HCT116 (cell line): ENCODE measurements at regions not wholly inside any gene's neighbourhood (a gene's known extent, or its start where the extent isn't known, plus 50 kb on each side); places are given as distances from the start of the nearest gene placed in this dataset.

Source experiments
- ATAC-seq: fragments of 200-7000 bp; cut with Tn5 transposase; 2 replicates; pipeline ENCODE4 v1.9.1; 2020; ENCODE audit warnings: mild to moderate bottlenecking, moderate library complexity
- BruUV-seq: library from RNA; stranded (reverse); fragments of 400-500 nt; replicated peaks from 2 replicates; lab custom pipeline; 2021; lab: Mats Ljungman, UMichigan
- CTCF ChIA-PET: fragments of 300-600 bp; sonication (Branson Sonifier 250); formaldehyde crosslinking; loops from one replicate; lab custom pipeline; 2021; ENCODE audit warnings: antibody characterized with exemption; lab: Charles Lee
- POLR2A ChIA-PET: fragments of 300-600, 350-600 bp; sonication (Branson Sonifier 250); formaldehyde crosslinking; loops from one replicate; lab custom pipeline; 2021; ENCODE audit warnings: antibody characterized with exemption; lab: Charles Lee
- RAD21 ChIA-PET, 2 experiments: fragments of 300-600 bp; sonication (Branson Sonifier 250); formaldehyde crosslinking; loops; one replicate each; lab custom pipeline; 2023; ENCODE audit warnings: low total read pairs in 2 of 2; ENCODE audit not compliant: uncharacterized antibody in 2 of 2, unreplicated experiment in 2 of 2, low non-redundant PET in 1 of 2; lab: Charles Lee
- DNase-seq: peaks from one replicate; pipeline ENCODE4 v3.0.0-alpha.2; 2010; ENCODE audit warnings: low read depth, low spot score
- H2AFZ ChIP-seq: fragments of 200-600 bp; shearing (Covaris generic), sonication (generic); 2 replicates; pipeline ENCODE4 v1.6.1; 2017; ENCODE audit warnings: low read depth, mixed run types, mixed read lengths, antibody characterized with exemption, low read length; ENCODE audit not compliant: poor library complexity, severe bottlenecking
- H3K27ac ChIP-seq: 2 replicates; pipeline ENCODE4 v1.5.1; 2012; ENCODE audit warnings: low read depth, low read length
- H3K27me3 ChIP-seq: fragments of 200-600 bp; sonication (generic); 2 replicates; pipeline ENCODE4 v1.6.1; 2016; ENCODE audit warnings: mixed run types, low read length, mixed read lengths; ENCODE audit not compliant: insufficient read depth
- H3K36me3 ChIP-seq, 2 experiments: fragments of 200-500 bp in 1 of 2; fragments of 200-600 bp in 1 of 2; sonication (Bioruptor generic) in 1 of 2; sonication (generic) in 1 of 2; 2 replicates each; pipeline versions ENCODE4 v1.5.1 to v1.6.1; 2014 to 2016; ENCODE audit warnings: low read length in 2 of 2, inconsistent platforms in 1 of 2, mixed read lengths in 1 of 2, mixed run types in 1 of 2; ENCODE audit not compliant: insufficient read depth in 2 of 2, control insufficient read depth in 1 of 2
- H3K4me1 ChIP-seq, 2 experiments: fragments of 200-600 bp in 1 of 2; sonication (generic) in 1 of 2; 2 replicates each; pipeline versions ENCODE4 v1.5.1 to v1.6.1; 2012 to 2017; ENCODE audit warnings: low read length in 2 of 2, inconsistent platforms in 1 of 2, mild to moderate bottlenecking in 1 of 2, mixed read lengths in 1 of 2, mixed run types in 1 of 2, moderate library complexity in 1 of 2; ENCODE audit not compliant: insufficient read depth in 2 of 2, control insufficient read depth in 1 of 2
- H3K4me2 ChIP-seq: fragments of 200-600 bp; sonication (generic); 2 replicates; pipeline ENCODE4 v1.6.1; 2017; ENCODE audit warnings: mixed run types, low read length, mixed read lengths
- H3K4me3 ChIP-seq, 2 experiments: fragments of 200-600 bp in 1 of 2; sonication (generic) in 1 of 2; replicated peaks in 1 of 2; 2 replicates each; pipeline ENCODE4 v1.5.1; 2011 to 2016; ENCODE audit warnings: low read length in 2 of 2, control low read depth in 1 of 2, low read depth in 1 of 2, mild to moderate bottlenecking in 1 of 2, mixed read lengths in 1 of 2, mixed run types in 1 of 2
- H3K79me2 ChIP-seq: fragments of 200-600 bp; sonication (generic); 2 replicates; pipeline ENCODE4 v1.6.1; 2017; ENCODE audit warnings: mild to moderate bottlenecking, mixed run types, low read length, moderate library complexity, mixed read lengths; ENCODE audit not compliant: insufficient read depth
- H3K9ac ChIP-seq: fragments of 200-600 bp; sonication (generic); 2 replicates; pipeline ENCODE4 v1.6.1; 2016; ENCODE audit warnings: low read length, mixed read lengths
- H3K9me2 ChIP-seq: fragments of 200-600 bp; sonication (generic), shearing (Covaris generic); 2 replicates; pipeline ENCODE4 v1.6.1; 2017; ENCODE audit warnings: mixed run types, mild to moderate bottlenecking, moderate library complexity; ENCODE audit not compliant: insufficient read depth
- H3K9me3 ChIP-seq, 2 experiments: fragments of 200-500 bp in 1 of 2; fragments of 200-600 bp in 1 of 2; sonication (Bioruptor generic) in 1 of 2; sonication (generic) in 1 of 2; 2 replicates each; pipeline ENCODE4 v1.6.1; 2014 to 2017; ENCODE audit warnings: low read length in 2 of 2, mixed read lengths in 2 of 2, inconsistent platforms in 1 of 2, low read depth in 1 of 2, mild to moderate bottlenecking in 1 of 2, mixed run types in 1 of 2, moderate library complexity in 1 of 2; ENCODE audit not compliant: control insufficient read depth in 1 of 2, insufficient read depth in 1 of 2
- H4K20me1 ChIP-seq: fragments of 200-600 bp; sonication (generic), shearing (Covaris generic); 2 replicates; pipeline ENCODE4 v1.6.1; 2017; ENCODE audit warnings: mixed run types, mild to moderate bottlenecking, moderate library complexity; ENCODE audit not compliant: insufficient read depth
- ATF3 ChIP-seq: IDR thresholded peaks from 2 replicates; pipeline ENCODE4 v1.6.1; 2012
- CBX3 ChIP-seq: IDR thresholded peaks from 2 replicates; pipeline ENCODE4 v1.6.1; 2012; ENCODE audit warnings: low read depth
- CEBPB ChIP-seq: IDR thresholded peaks from 2 replicates; pipeline ENCODE4 v1.6.1; 2012; ENCODE audit warnings: low read depth
- CTCF ChIP-seq, 3 experiments: fragments of 200-600 bp in 1 of 3; sonication (generic) in 1 of 3; IDR thresholded peaks in 2 of 3; conservative IDR thresholded peaks in 1 of 3; 2 replicates each; pipeline ENCODE4 v1.5.1; 2012 to 2017; ENCODE audit warnings: low read depth in 2 of 3, low read length in 2 of 3, antibody characterized with exemption in 1 of 3, borderline replicate concordance in 1 of 3, control low read depth in 1 of 3, mild to moderate bottlenecking in 1 of 3, mixed read lengths in 1 of 3, mixed run types in 1 of 3, moderate library complexity in 1 of 3; ENCODE audit not compliant: insufficient read depth in 1 of 3
- EGR1 ChIP-seq: IDR thresholded peaks from 2 replicates; pipeline ENCODE4 v1.6.1; 2012; ENCODE audit warnings: low read depth
- ELF1 ChIP-seq: IDR thresholded peaks from 2 replicates; pipeline ENCODE4 v1.6.1; 2012; ENCODE audit warnings: low read depth, borderline replicate concordance
- EZH2 ChIP-seq: fragments of 200-600 bp; sonication (generic); IDR thresholded peaks from 2 replicates; pipeline ENCODE4 v1.6.1; 2017; ENCODE audit warnings: antibody characterized with exemption, mixed run types
- EZH2phosphoT487 ChIP-seq: fragments of 200-600 bp; IDR thresholded peaks from 2 replicates; pipeline ENCODE4 v1.6.1; 2018; ENCODE audit warnings: antibody characterized with exemption, borderline replicate concordance
- FOSL1 ChIP-seq: IDR thresholded peaks from 2 replicates; pipeline ENCODE4 v1.6.1; 2012; ENCODE audit warnings: low read depth
- MAX ChIP-seq: IDR thresholded peaks from 2 replicates; pipeline ENCODE4 v1.6.1; 2012
- POLR2AphosphoS5 ChIP-seq: IDR thresholded peaks from 2 replicates; pipeline ENCODE4 v1.6.1; 2011; ENCODE audit warnings: mild to moderate bottlenecking, low read depth, low read length, moderate library complexity
- RAD21 ChIP-seq: IDR thresholded peaks from 2 replicates; pipeline ENCODE4 v1.6.1; 2012; ENCODE audit warnings: low read depth, mild to moderate bottlenecking
- REST ChIP-seq: IDR thresholded peaks from 2 replicates; pipeline ENCODE4 v1.6.1; 2012; ENCODE audit warnings: low read depth
- SIN3A ChIP-seq: IDR thresholded peaks from 2 replicates; pipeline ENCODE4 v1.6.1; 2012; ENCODE audit warnings: low read depth
- SP1 ChIP-seq: IDR thresholded peaks from 2 replicates; pipeline ENCODE4 v1.6.1; 2012; ENCODE audit warnings: low read depth
- TCF7L2 ChIP-seq: IDR thresholded peaks from 2 replicates; pipeline ENCODE4 v1.7.0; 2011; ENCODE audit warnings: borderline replicate concordance, inconsistent platforms; ENCODE audit not compliant: insufficient read depth, insufficient read length; ENCODE audit errors: extremely low read depth
- YY1 ChIP-seq: IDR thresholded peaks from 2 replicates; pipeline ENCODE4 v1.6.1; 2011; ENCODE audit warnings: low read length, low read depth, moderate library complexity, mild to moderate bottlenecking; ENCODE audit not compliant: insufficient replicate concordance; ENCODE audit errors: extremely low read depth
- ZBTB33 ChIP-seq: IDR thresholded peaks from 2 replicates; pipeline ENCODE4 v1.6.1; 2011; ENCODE audit warnings: mild to moderate bottlenecking, low read length, moderate library complexity; ENCODE audit not compliant: insufficient replicate concordance; ENCODE audit errors: extremely low read depth
- ZFX ChIP-seq: fragments of 450-650 bp; IDR thresholded peaks from 2 replicates; pipeline ENCODE4 v1.6.1; 2017
- ZNF274 ChIP-seq: fragments of 200-500 bp; sonication (Bioruptor generic); IDR thresholded peaks from 2 replicates; pipeline ENCODE4 v1.6.1; 2014; ENCODE audit warnings: mild to moderate bottlenecking, low read depth, low read length, inconsistent platforms
- intact Hi-C: fragments of 100-400 bp; cut with micrococcal nuclease; formaldehyde crosslinking; loops from 2 replicates; pipeline ENCODE4 v1.10.0; 2022

GRCh38 chr2:217313386-217313785 is 453.5 kb upstream of the TNP1 start:
- TF ChIP-seq REST (no peak), ATF3 (no peak), EZH2phosphoT487 (no peak), ZBTB33 (no peak), ZFX (no peak), SP1 (no peak), EGR1 (no peak), CEBPB (no peak), MAX (no peak), RAD21 (no peak), CBX3 (no peak), FOSL1 (no peak), ELF1 (no peak), POLR2AphosphoS5 (no peak), CTCF (IDR thresholded peaks at IDR 0.05 in 2 of 3, conservative IDR thresholded peaks at IDR 0.05 in 1 of 3; ENCODE audit: borderline replicate concordance in 1 of 3, insufficient read depth in 1 of 3, low read depth in 2 of 3, low read length in 2 of 3) (no peak), YY1 (no peak), SIN3A (no peak), TCF7L2 (no peak), EZH2 (no peak), ZNF274 (no peak)
- no peak overlapping the region for H2AFZ ChIP-seq
- no peaks in the 10 kb centered on the region for H4K20me1 ChIP-seq
- peaks cover 45% of the 10 kb centered on the region for H3K27me3 ChIP-seq
- H3K4me2 ChIP-seq, result no peak overlapping the region
- no peak overlapping the region for H3K27ac ChIP-seq
- H3K4me1 ChIP-seq, result no peaks in the 10 kb centered on the region
- H3K36me3 ChIP-seq, result no peaks in the 10 kb centered on the region
- no peaks in the 10 kb centered on the region for H3K9me2 ChIP-seq
- ATAC-seq (no peak), DNase-seq (no peak)
- no peaks in the 10 kb centered on the region for H3K79me2 ChIP-seq
- CTCF ChIA-PET, result no interaction called here
- H3K9ac ChIP-seq, result no peak overlapping the region
- no peaks in the 10 kb centered on the region for H3K9me3 ChIP-seq
- no TSS peak for BruUV-seq
- POLR2A ChIA-PET, result no interaction called here
- intact Hi-C loops, result no loop called here
- RAD21 ChIA-PET, result no interaction called here
- no peak overlapping the region for H3K4me3 ChIP-seq
